ENCODE measurements at regions not wholly inside any gene's neighbourhood (a gene's known extent, or its start where the extent isn't known, plus 50 kb on each side); places are given as distances from the start of the nearest gene placed in this dataset.

DNA sequence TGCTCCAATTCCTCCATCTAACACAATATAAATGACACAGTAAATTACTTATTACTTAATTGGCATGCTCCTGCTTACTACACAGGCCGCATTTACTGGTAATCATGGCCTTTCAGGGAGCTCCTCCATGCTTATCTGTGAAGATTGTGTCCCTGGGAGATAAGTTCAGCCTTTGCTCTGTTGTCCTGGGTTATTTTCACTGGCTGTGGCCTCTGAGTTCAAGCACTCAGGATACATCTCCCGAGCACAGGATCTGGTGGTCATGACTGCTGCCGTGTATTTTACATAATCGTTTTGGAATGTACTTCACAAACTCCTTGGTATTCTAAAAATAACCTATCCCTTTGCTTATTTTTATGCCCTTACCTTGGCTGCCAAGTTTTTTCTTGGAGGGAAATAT, 215.7 kb downstream of the ICE1 start:
- intact Hi-C loops (cut with micrococcal nuclease; ENCODE audit: unreplicated experiment) = no loop called here
- no peaks in the 10 kb centered on the region for H3K36me3 Mint-ChIP-seq (ENCODE audit: insufficient read depth, unreplicated experiment)

DNA sequence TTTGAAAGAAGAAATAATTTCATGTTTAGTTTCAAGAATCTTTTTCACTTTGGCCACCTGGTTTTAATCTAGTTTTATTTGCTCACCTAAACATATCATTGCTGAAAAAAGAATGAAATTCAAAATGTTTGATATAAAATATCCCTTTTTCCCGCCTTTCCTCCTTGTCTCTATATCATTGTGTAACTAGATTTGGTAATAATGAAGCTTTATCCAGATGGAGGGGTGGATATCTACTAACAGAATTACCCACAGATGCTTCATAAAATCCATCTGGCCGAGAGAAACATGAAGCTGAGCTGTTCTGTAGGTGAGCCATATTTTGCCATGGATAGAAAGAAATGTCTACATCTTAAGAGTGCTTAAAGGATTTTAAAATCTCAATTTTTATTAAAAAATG, 214.7 kb downstream of the ICE1 start:
- CTCF ChIA-PET = no interaction called here
- BruUV-seq (replicated peaks) = no TSS peak
- H3K4me1 Mint-ChIP-seq (ENCODE audit: low read depth, unreplicated experiment) = no peaks in the 10 kb centered on the region
- peaks cover 12% of the 10 kb centered on the region for H3K9me3 Mint-ChIP-seq (ENCODE audit: low read depth, unreplicated experiment)
- no peak overlapping the region for H3K27ac Mint-ChIP-seq (ENCODE audit: unreplicated experiment)
- intact Hi-C loops (cut with micrococcal nuclease; ENCODE audit: unreplicated experiment) = no loop called here
- no peak for DNase-seq
- peaks cover 15% of the 10 kb centered on the region for H3K27me3 Mint-ChIP-seq (ENCODE audit: unreplicated experiment)
- TF ChIP-seq, protein P1, sequence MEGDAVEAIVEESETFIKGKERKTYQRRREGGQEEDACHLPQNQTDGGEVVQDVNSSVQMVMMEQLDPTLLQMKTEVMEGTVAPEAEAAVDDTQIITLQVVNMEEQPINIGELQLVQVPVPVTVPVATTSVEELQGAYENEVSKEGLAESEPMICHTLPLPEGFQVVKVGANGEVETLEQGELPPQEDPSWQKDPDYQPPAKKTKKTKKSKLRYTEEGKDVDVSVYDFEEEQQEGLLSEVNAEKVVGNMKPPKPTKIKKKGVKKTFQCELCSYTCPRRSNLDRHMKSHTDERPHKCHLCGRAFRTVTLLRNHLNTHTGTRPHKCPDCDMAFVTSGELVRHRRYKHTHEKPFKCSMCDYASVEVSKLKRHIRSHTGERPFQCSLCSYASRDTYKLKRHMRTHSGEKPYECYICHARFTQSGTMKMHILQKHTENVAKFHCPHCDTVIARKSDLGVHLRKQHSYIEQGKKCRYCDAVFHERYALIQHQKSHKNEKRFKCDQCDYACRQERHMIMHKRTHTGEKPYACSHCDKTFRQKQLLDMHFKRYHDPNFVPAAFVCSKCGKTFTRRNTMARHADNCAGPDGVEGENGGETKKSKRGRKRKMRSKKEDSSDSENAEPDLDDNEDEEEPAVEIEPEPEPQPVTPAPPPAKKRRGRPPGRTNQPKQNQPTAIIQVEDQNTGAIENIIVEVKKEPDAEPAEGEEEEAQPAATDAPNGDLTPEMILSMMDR (IDR thresholded peaks at IDR 0.05; ENCODE audit: unreplicated experiment) = no peak
- no peaks in the 10 kb centered on the region for H3K36me3 Mint-ChIP-seq (ENCODE audit: insufficient read depth, unreplicated experiment)
- H3K4me3 Mint-ChIP-seq (ENCODE audit: low read depth, unreplicated experiment) = no peak overlapping the region

More for the DNA sequence above, 215.7 kb downstream of the ICE1 start:
- no peak overlapping the region for H3K27ac Mint-ChIP-seq (ENCODE audit: unreplicated experiment)
- peaks cover 5% of the 10 kb centered on the region for H3K27me3 Mint-ChIP-seq (ENCODE audit: unreplicated experiment)
- no peak overlapping the region for H3K4me3 Mint-ChIP-seq (ENCODE audit: low read depth, unreplicated experiment)
- no peaks in the 10 kb centered on the region for H3K4me1 Mint-ChIP-seq (ENCODE audit: low read depth, unreplicated experiment)
- CTCF ChIA-PET = no interaction called here
- TF ChIP-seq, protein P1 (IDR thresholded peaks at IDR 0.05; ENCODE audit: unreplicated experiment) = no peak
- no peak for DNase-seq
- BruUV-seq (replicated peaks) = no TSS peak
- peaks cover 9% of the 10 kb centered on the region for H3K9me3 Mint-ChIP-seq (ENCODE audit: low read depth, unreplicated experiment)

DNA sequence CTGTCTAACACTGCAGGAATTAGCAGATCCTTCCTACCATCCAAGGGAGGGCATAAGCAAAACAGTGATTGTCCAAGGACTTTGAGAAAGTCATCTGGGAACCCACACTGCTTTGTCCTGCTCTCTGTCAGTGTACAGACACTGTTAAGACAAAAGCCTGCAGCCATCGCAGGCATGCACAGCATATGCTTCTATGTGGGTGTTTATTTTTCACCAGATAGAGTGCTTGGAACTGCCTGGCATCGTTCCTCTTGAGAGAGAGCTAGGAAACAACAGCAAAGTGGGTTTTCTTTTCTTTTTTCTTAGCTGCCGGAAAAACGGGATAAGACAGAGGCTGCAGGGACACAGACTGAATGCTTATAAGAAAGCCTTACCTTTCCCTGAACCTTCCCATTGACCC, 212.3 kb downstream of the ICE1 start:
- TF ChIP-seq, protein P1 (IDR thresholded peaks at IDR 0.05; ENCODE audit: unreplicated experiment) = no peak
- Mint-ChIP-seq H3K4me3 (ENCODE audit: low read depth, unreplicated experiment) (no peak overlapping the region), H3K27ac (ENCODE audit: unreplicated experiment) (no peak overlapping the region), H3K4me1 (ENCODE audit: low read depth, unreplicated experiment) (no peaks in the 10 kb centered on the region), H3K9me3 (ENCODE audit: low read depth, unreplicated experiment) (peaks cover 6% of the 10 kb centered on the region), H3K27me3 (ENCODE audit: unreplicated experiment) (peaks cover 16% of the 10 kb centered on the region), H3K36me3 (ENCODE audit: insufficient read depth, unreplicated experiment) (no peaks in the 10 kb centered on the region)
- intact Hi-C loops (cut with micrococcal nuclease; ENCODE audit: unreplicated experiment) = no loop called here
- no TSS peak for BruUV-seq (replicated peaks)
- CTCF ChIA-PET = no interaction called here
- no peak for DNase-seq

DNA sequence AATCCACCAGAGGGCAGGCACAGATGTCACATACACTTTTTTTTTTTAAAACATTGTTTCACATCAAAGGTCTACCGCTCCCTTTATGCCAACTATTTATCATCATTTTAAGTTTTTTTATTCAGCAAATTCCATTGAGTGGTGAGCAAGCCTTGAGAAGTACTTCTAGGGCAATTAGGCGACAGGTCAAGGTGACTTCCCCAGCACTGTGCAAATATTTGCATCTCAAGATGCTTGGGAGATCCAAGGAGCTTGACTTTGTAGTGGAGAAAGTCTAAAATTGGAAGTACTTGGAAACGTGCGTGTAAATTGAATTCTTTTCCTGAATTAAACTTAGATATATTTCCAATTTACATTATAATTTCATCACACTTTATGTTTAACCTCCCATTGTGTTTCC, 211.1 kb downstream of the ICE1 start:
- CTCF ChIA-PET = no interaction called here
- Mint-ChIP-seq H3K36me3 (ENCODE audit: insufficient read depth, unreplicated experiment) (no peaks in the 10 kb centered on the region), H3K4me3 (ENCODE audit: low read depth, unreplicated experiment) (no peak overlapping the region), H3K9me3 (ENCODE audit: low read depth, unreplicated experiment) (peaks cover 6% of the 10 kb centered on the region), H3K27ac (ENCODE audit: unreplicated experiment) (no peak overlapping the region), H3K4me1 (ENCODE audit: low read depth, unreplicated experiment) (no peaks in the 10 kb centered on the region), H3K27me3 (ENCODE audit: unreplicated experiment) (peaks cover 16% of the 10 kb centered on the region)
- intact Hi-C loops (cut with micrococcal nuclease; ENCODE audit: unreplicated experiment) = no loop called here
- DNase-seq = no peak
- no TSS peak for BruUV-seq (replicated peaks)
- TF ChIP-seq, protein P1 (IDR thresholded peaks at IDR 0.05; ENCODE audit: unreplicated experiment) = no peak

DNA sequence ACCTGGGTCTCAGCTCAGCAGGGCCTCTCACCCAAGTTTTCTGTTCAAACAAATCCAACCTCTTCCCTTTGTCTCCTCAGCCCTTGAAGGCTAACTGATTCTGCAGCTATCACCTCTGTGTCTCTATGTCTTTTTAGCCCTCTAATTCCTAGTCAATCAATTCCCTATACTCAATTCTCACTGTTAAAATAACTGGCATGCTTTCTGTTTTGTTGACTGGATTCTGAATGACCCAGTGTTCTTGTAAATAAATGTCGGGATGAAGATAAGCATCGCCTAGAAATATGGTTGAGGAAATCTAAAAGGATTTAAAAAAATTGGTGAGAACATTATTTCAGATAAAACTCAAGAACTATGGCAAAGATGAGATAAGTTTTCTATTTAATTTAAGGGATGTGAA, 210.2 kb downstream of the ICE1 start:
- Mint-ChIP-seq H3K27me3 (ENCODE audit: unreplicated experiment) (peaks cover 16% of the 10 kb centered on the region), H3K4me3 (ENCODE audit: low read depth, unreplicated experiment) (no peak overlapping the region), H3K4me1 (ENCODE audit: low read depth, unreplicated experiment) (no peaks in the 10 kb centered on the region), H3K9me3 (ENCODE audit: low read depth, unreplicated experiment) (peaks cover 6% of the 10 kb centered on the region), H3K27ac (ENCODE audit: unreplicated experiment) (no peak overlapping the region), H3K36me3 (ENCODE audit: insufficient read depth, unreplicated experiment) (no peaks in the 10 kb centered on the region)
- DNase-seq = no peak
- no TSS peak for BruUV-seq (replicated peaks)
- TF ChIP-seq, protein P1 (IDR thresholded peaks at IDR 0.05; ENCODE audit: unreplicated experiment) = no peak
- intact Hi-C loops (cut with micrococcal nuclease; ENCODE audit: unreplicated experiment) = no loop called here
- CTCF ChIA-PET = no interaction called here

All from Calu3 (cell line).